ENCODE measurements at regions not wholly inside any gene's neighbourhood (a gene's known extent, or its start where the extent isn't known, plus 50 kb on each side); places are given as distances from the start of the nearest gene placed in this dataset.

DNA sequence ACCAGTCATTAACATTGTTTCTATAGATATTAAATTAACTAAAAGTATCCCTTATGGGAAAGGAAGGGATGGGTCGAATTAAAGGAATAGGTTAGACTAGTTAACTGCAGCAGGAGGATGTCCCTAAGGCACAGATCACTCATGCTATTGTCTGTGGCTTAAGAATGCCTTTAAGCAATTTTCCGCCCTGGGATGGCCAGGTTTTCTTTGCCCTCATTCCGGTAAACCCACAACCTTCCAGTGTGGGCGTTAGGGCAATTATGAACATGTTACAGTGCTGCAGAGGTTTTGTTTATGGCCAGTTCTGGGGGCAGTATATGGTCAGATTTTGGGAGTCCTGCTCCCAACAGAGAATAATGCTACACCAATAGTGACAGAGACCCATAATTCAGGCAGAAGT is 139.3 kb upstream of the CDK13 start:
- Histone ChIP-seq H3K27me3 (no peaks in the 10 kb centered on the region), H3K4me1 (ENCODE audit: insufficient read depth) (no peaks in the 10 kb centered on the region), H3K4me3 (no peak overlapping the region), H3K9me3 (no peaks in the 10 kb centered on the region), H3K27ac (no peak overlapping the region), H3K36me3 (no peaks in the 10 kb centered on the region)
- intact Hi-C loops (cut with DNase I): no loop called here
- TF ChIP-seq POLR2A (IDR thresholded peaks at IDR 0.05) (no peak), EP300 (IDR thresholded peaks at IDR 0.05) (no peak)
- TF ChIP-seq, protein P1, sequence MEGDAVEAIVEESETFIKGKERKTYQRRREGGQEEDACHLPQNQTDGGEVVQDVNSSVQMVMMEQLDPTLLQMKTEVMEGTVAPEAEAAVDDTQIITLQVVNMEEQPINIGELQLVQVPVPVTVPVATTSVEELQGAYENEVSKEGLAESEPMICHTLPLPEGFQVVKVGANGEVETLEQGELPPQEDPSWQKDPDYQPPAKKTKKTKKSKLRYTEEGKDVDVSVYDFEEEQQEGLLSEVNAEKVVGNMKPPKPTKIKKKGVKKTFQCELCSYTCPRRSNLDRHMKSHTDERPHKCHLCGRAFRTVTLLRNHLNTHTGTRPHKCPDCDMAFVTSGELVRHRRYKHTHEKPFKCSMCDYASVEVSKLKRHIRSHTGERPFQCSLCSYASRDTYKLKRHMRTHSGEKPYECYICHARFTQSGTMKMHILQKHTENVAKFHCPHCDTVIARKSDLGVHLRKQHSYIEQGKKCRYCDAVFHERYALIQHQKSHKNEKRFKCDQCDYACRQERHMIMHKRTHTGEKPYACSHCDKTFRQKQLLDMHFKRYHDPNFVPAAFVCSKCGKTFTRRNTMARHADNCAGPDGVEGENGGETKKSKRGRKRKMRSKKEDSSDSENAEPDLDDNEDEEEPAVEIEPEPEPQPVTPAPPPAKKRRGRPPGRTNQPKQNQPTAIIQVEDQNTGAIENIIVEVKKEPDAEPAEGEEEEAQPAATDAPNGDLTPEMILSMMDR (IDR thresholded peaks at IDR 0.05): no peak
- no peak for DNase-seq
- WGBS, 3 donors: 86 to 92% (median 91%) methylated on average over 4 of the region's 4 CpGs

DNA sequence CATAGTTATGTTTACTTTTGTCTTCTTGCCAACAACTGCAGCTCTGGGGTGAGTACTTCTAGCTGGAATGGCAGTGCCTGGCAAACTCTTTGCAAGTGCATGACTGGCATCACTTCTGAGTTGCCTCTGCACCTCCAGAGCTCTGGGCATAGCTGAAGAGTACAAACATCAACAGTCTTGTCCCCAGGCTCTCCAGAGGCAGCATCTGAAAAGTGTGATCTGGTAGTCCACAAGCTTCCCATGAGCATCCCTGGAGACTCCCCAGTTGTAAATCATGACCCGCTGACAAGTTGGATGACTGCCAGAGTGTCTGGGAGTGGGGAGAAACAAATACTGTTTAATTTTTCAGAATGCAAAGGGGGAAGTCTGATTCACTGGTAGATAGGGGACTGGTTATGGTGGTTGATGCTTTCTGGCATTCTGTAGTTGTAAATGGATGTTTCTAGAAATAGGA is 138.9 kb upstream of the CDK13 start:
- WGBS, 3 donors: 41 to 50% (median 43%) methylated on average over 1 of the region's 1 CpG
- no peaks in the 10 kb centered on the region for H3K9me3 ChIP-seq
- no peak for DNase-seq
- H3K4me3 ChIP-seq: no peak overlapping the region
- no peaks in the 10 kb centered on the region for H3K36me3 ChIP-seq
- intact Hi-C loops (cut with DNase I): no loop called here
- TF ChIP-seq POLR2A (IDR thresholded peaks at IDR 0.05) (no peak), EP300 (IDR thresholded peaks at IDR 0.05) (no peak)
- TF ChIP-seq, protein P1 (IDR thresholded peaks at IDR 0.05): no peak
- H3K27ac ChIP-seq: no peak overlapping the region
- no peaks in the 10 kb centered on the region for H3K27me3 ChIP-seq
- H3K4me1 ChIP-seq (ENCODE audit: insufficient read depth): no peaks in the 10 kb centered on the region

DNA sequence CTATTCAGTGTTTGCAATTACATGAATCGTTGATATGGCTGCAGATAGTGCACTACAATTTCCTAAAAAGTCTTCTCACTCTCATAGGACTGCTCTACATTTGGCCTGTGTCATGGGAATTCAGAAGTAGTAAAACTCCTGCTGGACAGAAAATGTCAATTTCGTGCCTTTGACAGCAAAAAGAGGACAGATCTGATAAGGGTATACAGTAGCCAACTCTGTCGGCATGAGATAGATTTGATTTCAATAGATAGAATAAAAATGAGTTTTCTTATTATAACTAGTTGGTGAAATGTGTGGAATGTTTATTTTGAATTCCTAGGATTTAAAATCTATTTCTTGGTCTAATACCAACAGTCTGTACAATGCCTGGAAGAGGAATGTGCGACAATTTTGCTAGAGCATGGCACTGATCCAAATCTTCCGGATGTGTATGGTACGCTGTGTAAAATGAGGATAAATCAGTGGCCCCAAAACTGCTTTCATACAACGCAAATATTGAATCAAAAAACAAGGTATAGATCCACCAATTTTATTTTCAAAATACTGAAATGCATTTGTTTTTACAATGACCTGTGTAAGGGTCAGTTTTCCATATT is 133.5 kb upstream of the CDK13 start:
- Histone ChIP-seq H3K4me1 (ENCODE audit: insufficient read depth) (no peaks in the 10 kb centered on the region), H3K9me3 (no peaks in the 10 kb centered on the region), H3K27ac (no peak overlapping the region), H3K36me3 (no peaks in the 10 kb centered on the region), H3K4me3 (no peak overlapping the region), H3K27me3 (no peaks in the 10 kb centered on the region)
- TF ChIP-seq EP300 (IDR thresholded peaks at IDR 0.05) (no peak), POLR2A (IDR thresholded peaks at IDR 0.05) (no peak)
- TF ChIP-seq, protein P1 (IDR thresholded peaks at IDR 0.05): no peak
- intact Hi-C loops (cut with DNase I): no loop called here
- DNase-seq: no peak
- WGBS, 3 donors: 22 to 42% (median 23%) methylated on average over 7 of the region's 7 CpGs

DNA sequence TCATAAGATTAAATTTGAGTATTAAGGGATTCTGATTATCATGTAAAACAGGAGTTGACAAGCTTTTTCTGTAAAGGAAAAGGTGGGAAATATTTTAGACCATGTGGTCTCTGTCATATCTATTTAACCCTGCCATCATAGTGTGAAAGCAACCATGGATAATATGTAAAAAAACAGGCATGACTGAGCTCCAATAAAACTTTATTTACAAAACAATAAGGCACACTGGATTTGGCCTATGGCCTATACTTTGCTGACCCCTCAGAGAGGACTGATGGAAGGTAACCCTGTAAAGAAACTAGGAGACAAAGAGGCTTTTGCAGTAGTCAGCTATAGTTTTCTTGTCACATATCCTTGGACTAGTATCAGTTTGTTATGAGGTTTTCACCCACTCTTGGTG is 130.5 kb upstream of the CDK13 start:
- no peak for TF ChIP-seq POLR2A (IDR thresholded peaks at IDR 0.05)
- TF ChIP-seq EP300 (IDR thresholded peaks at IDR 0.05): no peak
- TF ChIP-seq, protein P1 (IDR thresholded peaks at IDR 0.05): no peak
- intact Hi-C loops (cut with DNase I): no loop called here
- no peaks in the 10 kb centered on the region for H3K9me3 ChIP-seq
- H3K36me3 ChIP-seq: no peaks in the 10 kb centered on the region
- DNase-seq: no peak
- no peak overlapping the region for H3K27ac ChIP-seq
- H3K4me3 ChIP-seq: no peak overlapping the region
- H3K27me3 ChIP-seq: no peaks in the 10 kb centered on the region
- H3K4me1 ChIP-seq (ENCODE audit: insufficient read depth): no peaks in the 10 kb centered on the region

All from ovary (tissue), 7 donors.